ENCODE measurements at regions not wholly inside any gene's neighbourhood (a gene's known extent, or its start where the extent isn't known, plus 50 kb on each side); places are given as distances from the start of the nearest gene placed in this dataset.

GRCh38 chr6:154907291-154907690 is 87.8 kb upstream of the TIAM2 start:
- ATAC-seq (no peak), DNase-seq (ENCODE audit: low read depth, low spot score) (no peak), FAIRE-seq (no peak)
- no peak overlapping the region for H3K4me3 ChIP-seq
- H3K79me2 ChIP-seq (ENCODE audit: control insufficient read depth, insufficient read depth, low read length) = no peaks in the 10 kb centered on the region
- no peaks in the 10 kb centered on the region for H4K20me1 ChIP-seq (ENCODE audit: control insufficient read depth, insufficient read depth)
- BruUV-seq (replicated peaks) = no TSS peak
- intact Hi-C loops (cut with micrococcal nuclease; ENCODE audit: unreplicated experiment) (no loop called here), in situ Hi-C loops (cut with MboI) (no loop called here)
- no peaks in the 10 kb centered on the region for H3K27me3 ChIP-seq (replicated peaks in 1 of 2; ENCODE audit: control insufficient read depth in 2 of 2, insufficient read depth in 2 of 2, low read length in 1 of 2)
- ChIA-PET SMC1A (ENCODE audit: uncharacterized antibody, unreplicated experiment) (interaction anchor here (1.6 to 1.7 kb wide), 2 partner anchors 18 to 352 kb away, joined by 3 read pairs; no protein-coding TSS in a partner anchor), CTCF (interaction anchor here (0.8 to 1.9 kb wide), 2 partner anchors 20 to 232 kb away, joined by 4 to 7 read pairs; no protein-coding TSS in a partner anchor), RAD21 (ENCODE audit: unreplicated experiment) (no interaction called here), POLR2A (no interaction called here)
- 35% methylated on average over 3 of the region's 3 CpGs for WGBS (ENCODE audit: insufficient coverage, insufficient replicate concordance, low lambda C conversion rate, missing lambda C conversion rate)
- H3K4me1 ChIP-seq (ENCODE audit: control insufficient read depth, insufficient read depth, low read length) = no peaks in the 10 kb centered on the region
- H3K9me3 ChIP-seq (replicated peaks; ENCODE audit: control insufficient read depth, insufficient read depth, low read length) = no peaks in the 10 kb centered on the region
- H3K36me3 ChIP-seq (ENCODE audit: control insufficient read depth in 2 of 2, insufficient read depth in 2 of 2, low read length in 1 of 2) = no peaks in the 10 kb centered on the region; a peak in 1 of 4 replicates
- no peak overlapping the region for H3K27ac ChIP-seq (ENCODE audit: control insufficient read depth, insufficient read depth)
- no peak overlapping the region for H3K4me2 ChIP-seq (ENCODE audit: control insufficient read depth, insufficient read depth)
- TF ChIP-seq RELA (IDR thresholded peaks at IDR 0.05; ENCODE audit: borderline replicate concordance, partially characterized antibody) (no peak), ESRRA (IDR thresholded peaks at IDR 0.05; ENCODE audit: low read length) (no peak), BMI1 (IDR thresholded peaks at IDR 0.05; ENCODE audit: borderline replicate concordance) (no peak), SMARCA5 (IDR thresholded peaks at IDR 0.05) (no peak), YBX1 (IDR thresholded peaks at IDR 0.05) (no peak), CHD4 (IDR thresholded peaks at IDR 0.05) (no peak), STAT1 (conservative IDR thresholded peaks at IDR 0.05) (no peak), KDM1A (IDR thresholded peaks at IDR 0.05; ENCODE audit: borderline replicate concordance) (no peak), HDGF (IDR thresholded peaks at IDR 0.05) (no peak), PAX8 (IDR thresholded peaks at IDR 0.05) (no peak), JUNB (IDR thresholded peaks at IDR 0.05) (no peak), BCL3 (IDR thresholded peaks at IDR 0.05; ENCODE audit: borderline replicate concordance, insufficient read depth, low read depth, low read length, poor library complexity, severe bottlenecking) (no peak), MTA3 (IDR thresholded peaks at IDR 0.05; ENCODE audit: borderline replicate concordance, low read length) (no peak), EGR1 (IDR thresholded peaks at IDR 0.05; ENCODE audit: borderline replicate concordance in 1 of 2, low read depth in 2 of 2, low read length in 2 of 2) (no peak), CEBPB (IDR thresholded peaks at IDR 0.05; ENCODE audit: borderline replicate concordance in 1 of 2, low read depth in 2 of 2, low read length in 2 of 2) (no peak)
- H3K9ac ChIP-seq (ENCODE audit: control insufficient read depth, insufficient read depth, low read length) = no peak overlapping the region
- no peak overlapping the region for H2AFZ ChIP-seq (ENCODE audit: control insufficient read depth, low read depth, low read length)

Measured in GM12878 (cell line).